BLaER1 (cell line): ENCODE measurements at regions not wholly inside any gene's neighbourhood (a gene's known extent, or its start where the extent isn't known, plus 50 kb on each side); places are given as distances from the start of the nearest gene placed in this dataset.

Source experiments
- H3K27ac ChIP-seq: shearing (Covaris generic); formaldehyde crosslinking; 2 replicates; pipeline ENCODE4 v1.8.1; 2022
- H3K27me3 ChIP-seq: shearing (Covaris generic); formaldehyde crosslinking; 2 replicates; pipeline ENCODE4 v1.8.1; 2022
- H3K36me3 ChIP-seq: shearing (Covaris generic); formaldehyde crosslinking; 2 replicates; pipeline ENCODE4 v1.8.1; 2022
- H3K4me1 ChIP-seq: shearing (Covaris generic); formaldehyde crosslinking; 2 replicates; pipeline ENCODE4 v1.8.1; 2022
- H3K4me2 ChIP-seq: shearing (Covaris generic); formaldehyde crosslinking; 2 replicates; pipeline ENCODE4 v1.8.1; 2022
- H3K4me3 ChIP-seq: shearing (Covaris generic); formaldehyde crosslinking; 2 replicates; pipeline ENCODE4 v1.8.1; 2022
- H3K9ac ChIP-seq: shearing (Covaris generic); formaldehyde crosslinking; 2 replicates; pipeline ENCODE4 v1.8.1; 2022
- H3K9me3 ChIP-seq: shearing (Covaris generic); formaldehyde crosslinking; 2 replicates; pipeline ENCODE4 v1.8.1; 2022
- H4K20me1 ChIP-seq: shearing (Covaris generic); formaldehyde crosslinking; 2 replicates; pipeline ENCODE4 v1.8.1; 2022
- Cebpa-rat ChIP-seq: shearing (Covaris generic); IDR thresholded peaks from 2 replicates; pipeline ENCODE4 v1.8.1; 2022

DNA sequence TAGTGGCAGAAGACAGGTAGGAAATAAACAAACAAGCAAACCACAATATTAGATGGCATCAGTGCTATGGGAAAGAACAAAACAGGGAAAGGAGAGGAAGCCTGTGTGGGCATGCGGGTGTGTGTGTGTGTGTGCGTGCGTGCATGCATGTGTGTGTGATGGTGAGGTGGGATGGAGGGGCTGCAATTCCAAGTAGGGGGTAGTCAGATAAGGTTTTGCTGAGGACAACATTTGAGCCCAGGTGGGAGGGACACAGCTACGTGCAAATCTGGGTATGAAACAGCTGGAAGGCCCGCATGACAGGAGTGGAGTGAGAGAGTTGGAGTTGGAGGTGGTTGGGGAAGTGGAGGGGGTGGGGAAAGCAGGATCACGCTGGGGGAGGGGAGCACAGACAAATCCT is 121.0 kb upstream of the PARD3 start:
- no peak for TF ChIP-seq Cebpa-rat
- Histone ChIP-seq H3K9ac (no peak overlapping the region), H3K36me3 (no peaks in the 10 kb centered on the region), H3K27me3 (no peaks in the 10 kb centered on the region), H3K4me1 (peaks cover 7% of the 10 kb centered on the region; the same call in 1 of the 2 replicates), H3K4me3 (no peak overlapping the region), H3K4me2 (no peak overlapping the region), H4K20me1 (no peaks in the 10 kb centered on the region), H3K9me3 (no peaks in the 10 kb centered on the region), H3K27ac (no peak overlapping the region)

DNA sequence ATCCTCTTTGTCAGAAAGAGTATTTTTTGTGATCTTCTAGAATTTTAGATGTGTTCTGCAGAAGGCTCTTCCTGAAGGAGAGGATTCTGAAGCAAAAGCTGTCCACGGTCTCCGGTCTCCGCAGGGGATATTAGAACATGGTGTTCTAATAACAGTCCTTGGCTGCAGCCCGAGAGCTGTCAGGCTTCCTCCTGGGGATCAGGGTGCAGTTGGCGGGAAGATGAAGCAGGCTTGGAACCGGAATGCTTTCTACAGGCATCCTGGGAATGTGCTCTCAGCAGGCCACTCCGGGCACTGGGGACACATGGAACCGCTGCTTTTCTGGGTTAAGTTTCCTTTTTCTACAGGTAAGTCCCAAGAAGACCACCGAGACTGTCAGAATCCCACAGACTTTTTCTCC is 118.6 kb upstream of the PARD3 start:
- Histone ChIP-seq H3K27me3 (no peaks in the 10 kb centered on the region), H3K36me3 (no peaks in the 10 kb centered on the region), H3K9ac (no peak overlapping the region), H3K4me3 (no peak overlapping the region), H3K4me2 (no peak overlapping the region), H4K20me1 (no peaks in the 10 kb centered on the region), H3K27ac (no peak overlapping the region), H3K9me3 (no peaks in the 10 kb centered on the region), H3K4me1 (no peaks in the 10 kb centered on the region)
- TF ChIP-seq Cebpa-rat: no peak

GRCh38 chr10:34932235-34932634 is 117.1 kb upstream of the PARD3 start:
- H3K4me3 ChIP-seq: no peak overlapping the region
- no peak for TF ChIP-seq Cebpa-rat
- H3K9ac ChIP-seq: no peak overlapping the region
- no peaks in the 10 kb centered on the region for H3K27me3 ChIP-seq
- no peak overlapping the region for H3K27ac ChIP-seq
- no peaks in the 10 kb centered on the region for H4K20me1 ChIP-seq
- no peaks in the 10 kb centered on the region for H3K4me1 ChIP-seq
- no peaks in the 10 kb centered on the region for H3K36me3 ChIP-seq
- H3K4me2 ChIP-seq: no peak overlapping the region
- no peaks in the 10 kb centered on the region for H3K9me3 ChIP-seq

DNA sequence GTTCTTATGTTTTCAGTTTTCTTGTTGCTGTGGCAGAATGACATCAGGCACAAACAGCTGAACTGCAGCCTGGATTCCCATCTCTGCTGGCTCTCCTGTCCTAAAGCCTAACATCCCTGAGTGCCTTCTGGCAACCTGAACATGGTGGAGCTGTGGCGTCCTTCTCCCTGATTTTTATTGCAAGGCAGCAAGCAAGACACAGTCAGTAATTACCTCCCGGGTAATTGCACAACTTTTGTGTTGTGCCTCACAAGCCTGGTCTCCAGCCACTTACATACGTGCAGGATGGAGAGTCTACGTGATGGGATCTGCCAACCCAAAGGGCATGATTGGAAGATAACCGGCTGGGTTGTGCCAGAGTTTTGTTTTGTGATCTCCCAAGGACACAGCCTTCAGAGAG is 116.1 kb upstream of the PARD3 start:
- Histone ChIP-seq H4K20me1 (no peaks in the 10 kb centered on the region), H3K4me3 (no peak overlapping the region), H3K9ac (no peak overlapping the region), H3K4me2 (no peak overlapping the region), H3K9me3 (peaks cover 4% of the 10 kb centered on the region; the same call in 1 of the 2 replicates), H3K36me3 (no peaks in the 10 kb centered on the region), H3K27ac (no peak overlapping the region), H3K4me1 (no peaks in the 10 kb centered on the region), H3K27me3 (no peaks in the 10 kb centered on the region)
- TF ChIP-seq Cebpa-rat: no peak

DNA sequence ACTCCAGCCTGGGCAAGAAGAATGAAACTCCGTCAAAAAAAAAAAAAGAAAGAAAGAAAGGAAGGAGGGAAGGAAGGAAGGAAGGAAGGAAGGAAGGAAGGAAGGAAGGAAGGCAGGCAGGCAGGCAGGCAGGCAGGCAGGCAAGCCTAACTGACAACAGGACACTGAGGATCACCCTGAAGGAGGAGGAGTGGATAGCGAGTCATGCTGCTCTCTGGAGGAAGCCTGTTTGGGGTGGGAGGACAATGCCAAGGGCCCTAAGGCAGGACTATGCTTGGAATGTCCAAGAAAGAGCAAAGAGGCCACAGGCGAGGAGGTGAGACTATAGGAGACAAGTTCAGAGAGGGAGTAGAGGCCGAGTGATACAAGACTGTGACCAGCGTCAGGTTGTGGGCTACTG is 107.0 kb upstream of the PARD3 start:
- H3K27ac ChIP-seq: no peak overlapping the region
- peaks cover 29% of the 10 kb centered on the region for H3K9me3 ChIP-seq
- no peak overlapping the region for H3K4me3 ChIP-seq
- H3K27me3 ChIP-seq: no peaks in the 10 kb centered on the region
- no peak overlapping the region for H3K9ac ChIP-seq
- no peak for TF ChIP-seq Cebpa-rat
- H3K4me1 ChIP-seq: no peaks in the 10 kb centered on the region
- no peaks in the 10 kb centered on the region for H3K36me3 ChIP-seq
- no peaks in the 10 kb centered on the region for H4K20me1 ChIP-seq
- H3K4me2 ChIP-seq: no peak overlapping the region

DNA sequence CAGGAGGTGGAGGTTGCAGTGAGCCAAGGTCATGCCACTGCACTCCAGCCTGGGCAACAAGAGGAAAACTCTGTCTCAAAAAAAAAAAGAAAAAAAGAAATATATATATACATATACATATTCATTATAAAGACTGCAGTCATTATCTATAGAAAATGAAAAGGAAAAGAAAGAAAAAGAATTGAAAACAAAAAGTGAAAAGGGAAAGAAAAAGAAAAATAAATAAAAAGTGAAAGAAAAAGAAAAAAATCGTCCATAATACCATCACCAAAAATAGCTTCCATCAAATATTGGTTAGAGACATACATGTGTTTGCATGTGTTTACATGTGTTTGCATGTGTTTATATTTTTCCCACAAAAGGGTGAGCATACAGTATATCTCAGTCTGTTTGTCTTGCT is 105.5 kb upstream of the PARD3 start:
- Histone ChIP-seq H3K4me2 (no peak overlapping the region), H3K36me3 (no peaks in the 10 kb centered on the region), H3K9me3 (peaks cover 18% of the 10 kb centered on the region), H3K4me1 (no peaks in the 10 kb centered on the region), H3K9ac (no peak overlapping the region), H3K4me3 (no peak overlapping the region), H4K20me1 (no peaks in the 10 kb centered on the region), H3K27me3 (no peaks in the 10 kb centered on the region), H3K27ac (no peak overlapping the region)
- TF ChIP-seq Cebpa-rat: no peak

- Histone ChIP-seq H3K4me3 (no peak overlapping the region), H3K4me1 (no peaks in the 10 kb centered on the region), H3K4me2 (no peak overlapping the region), H3K9me3 (peaks cover 1% of the 10 kb centered on the region), H3K27ac (no peak overlapping the region), H3K27me3 (no peaks in the 10 kb centered on the region), H3K36me3 (no peaks in the 10 kb centered on the region), H4K20me1 (no peaks in the 10 kb centered on the region), H3K9ac (no peak overlapping the region)
- no peak for TF ChIP-seq Cebpa-rat
Measured at GRCh38 chr10:34918776-34919315, 103.8 kb upstream of the PARD3 start.

- H3K4me1 ChIP-seq: no peaks in the 10 kb centered on the region
- no peaks in the 10 kb centered on the region for H3K36me3 ChIP-seq
- no peak overlapping the region for H3K4me3 ChIP-seq
- no peaks in the 10 kb centered on the region for H4K20me1 ChIP-seq
- H3K27me3 ChIP-seq: no peaks in the 10 kb centered on the region
- H3K4me2 ChIP-seq: no peak overlapping the region
- H3K27ac ChIP-seq: no peak overlapping the region
- TF ChIP-seq Cebpa-rat: no peak
- no peak overlapping the region for H3K9ac ChIP-seq
- H3K9me3 ChIP-seq: no peaks in the 10 kb centered on the region
Measured at GRCh38 chr10:34918060-34918775, 103.1 kb upstream of the PARD3 start.

- H4K20me1 ChIP-seq: no peaks in the 10 kb centered on the region
- no peak overlapping the region for H3K4me2 ChIP-seq
- H3K9ac ChIP-seq: no peak overlapping the region
- H3K27me3 ChIP-seq: no peaks in the 10 kb centered on the region
- no peak for TF ChIP-seq Cebpa-rat
- peaks cover 12% of the 10 kb centered on the region for H3K4me1 ChIP-seq
- H3K36me3 ChIP-seq: no peaks in the 10 kb centered on the region
- H3K4me3 ChIP-seq: no peak overlapping the region
- H3K9me3 ChIP-seq: no peaks in the 10 kb centered on the region
- no peak overlapping the region for H3K27ac ChIP-seq
Measured at GRCh38 chr10:34916314-34916713, 101.2 kb upstream of the PARD3 start.

- H3K27me3 ChIP-seq: no peaks in the 10 kb centered on the region
- H3K4me1 ChIP-seq: peaks cover 20% of the 10 kb centered on the region
- no peaks in the 10 kb centered on the region for H3K36me3 ChIP-seq
- no peak overlapping the region for H3K9ac ChIP-seq
- H4K20me1 ChIP-seq: no peaks in the 10 kb centered on the region
- H3K4me3 ChIP-seq: no peak overlapping the region
- TF ChIP-seq Cebpa-rat: no peak
- H3K9me3 ChIP-seq: no peaks in the 10 kb centered on the region
- no peak overlapping the region for H3K27ac ChIP-seq
- peak overlapping the region; percentile 36; the same call in 1 of the 2 replicates for H3K4me2 ChIP-seq
Measured at GRCh38 chr10:34912771-34913170, 97.7 kb upstream of the PARD3 start.
